Urinary bladder (tissue), 3 donors: ENCODE measurements at regions not wholly inside any gene's neighbourhood (a gene's known extent, or its start where the extent isn't known, plus 50 kb on each side); places are given as distances from the start of the nearest gene placed in this dataset.
A peak's percentile ranks its signal among the peaks of the same experiment; 100 is the strongest.

Experiments
- DNase-seq: peaks from one replicate; pipeline ENCODE4 v3.0.0-alpha.2; 2015; ENCODE audit errors: extremely low spot score
- H3K27ac ChIP-seq: one replicate; pipeline ENCODE4 v1.5.1; 2013; ENCODE audit warnings: low read depth, mild to moderate bottlenecking, moderate library complexity
- H3K36me3 ChIP-seq: one replicate; pipeline ENCODE4 v1.6.1; 2013; ENCODE audit warnings: mild to moderate bottlenecking, moderate library complexity; ENCODE audit not compliant: insufficient read depth
- H3K4me1 ChIP-seq: one replicate; pipeline ENCODE4 v1.6.1; 2013; ENCODE audit warnings: mild to moderate bottlenecking, moderate library complexity; ENCODE audit not compliant: insufficient read depth
- H3K4me3 ChIP-seq: one replicate; pipeline ENCODE4 v1.5.1; 2013; ENCODE audit warnings: low read depth, low read length
- WGBS: extraction: QIAGEN DNeasy Blood & Tissue Kit; methylation state at CpG from one replicate; pipeline ENCODE4 v1.1.7; 2013; 5-methylcytosine and 5-hydroxymethylcytosine counted together
- donor health status: healthy with polysubstance abuse.
- donor health status: healthy.

- Histone ChIP-seq H3K36me3 (no peaks in the 10 kb centered on the region), H3K27ac (no peak overlapping the region), H3K4me3 (no peak overlapping the region), H3K4me1 (no peaks in the 10 kb centered on the region)
- WGBS = 82% methylated on average over 6 of the region's 6 CpGs
- no peak for DNase-seq
Observed at GRCh38 chr15:94083467-94084052, 147.8 kb upstream of the MCTP2 start.

- DNase-seq = no peak
- no peaks in the 10 kb centered on the region for H3K36me3 ChIP-seq
- H3K27ac ChIP-seq = no peak overlapping the region
- 34% methylated on average over 4 of the region's 4 CpGs for WGBS
- H3K4me3 ChIP-seq = no peak overlapping the region
- no peaks in the 10 kb centered on the region for H3K4me1 ChIP-seq
Observed at GRCh38 chr15:94081829-94082228, 149.5 kb upstream of the MCTP2 start.

GRCh38 chr15:94080989-94081605 is 150.3 kb upstream of the MCTP2 start:
- no peak overlapping the region for H3K27ac ChIP-seq
- WGBS = 89% methylated on average over 14 of the region's 14 CpGs
- no peak for DNase-seq
- no peaks in the 10 kb centered on the region for H3K4me1 ChIP-seq
- no peaks in the 10 kb centered on the region for H3K36me3 ChIP-seq
- H3K4me3 ChIP-seq = no peak overlapping the region

- Histone ChIP-seq H3K27ac (no peak overlapping the region), H3K36me3 (no peaks in the 10 kb centered on the region), H3K4me3 (no peak overlapping the region), H3K4me1 (no peaks in the 10 kb centered on the region)
- no peak for DNase-seq
- 62% methylated on average over 8 of the region's 8 CpGs for WGBS
Observed at GRCh38 chr15:94080416-94080815, 150.9 kb upstream of the MCTP2 start.

GRCh38 chr15:94079968-94080367 is 151.4 kb upstream of the MCTP2 start:
- Histone ChIP-seq H3K36me3 (no peaks in the 10 kb centered on the region), H3K4me1 (no peaks in the 10 kb centered on the region), H3K4me3 (no peak overlapping the region), H3K27ac (no peak overlapping the region)
- no peak for DNase-seq
- WGBS = 96% methylated on average over 4 of the region's 4 CpGs

- Histone ChIP-seq H3K27ac (no peak overlapping the region), H3K4me3 (no peak overlapping the region), H3K4me1 (no peaks in the 10 kb centered on the region), H3K36me3 (no peaks in the 10 kb centered on the region)
- WGBS = 89% methylated on average over 4 of the region's 4 CpGs
- no peak for DNase-seq
Observed at GRCh38 chr15:94079459-94079858, 151.9 kb upstream of the MCTP2 start.

GRCh38 chr15:94077938-94078337 is 153.4 kb upstream of the MCTP2 start:
- no peaks in the 10 kb centered on the region for H3K36me3 ChIP-seq
- H3K27ac ChIP-seq = no peak overlapping the region
- no peak for DNase-seq
- 77% methylated on average over 2 of the region's 2 CpGs for WGBS
- no peaks in the 10 kb centered on the region for H3K4me1 ChIP-seq
- no peak overlapping the region for H3K4me3 ChIP-seq

- H3K4me1 ChIP-seq = no peaks in the 10 kb centered on the region
- H3K36me3 ChIP-seq = no peaks in the 10 kb centered on the region
- no peak overlapping the region for H3K27ac ChIP-seq
- 32% methylated on average over 9 of the region's 9 CpGs for WGBS
- H3K4me3 ChIP-seq = no peak overlapping the region
- DNase-seq = peak; percentile 26
Observed at GRCh38 chr15:94075349-94075748, 156.0 kb upstream of the MCTP2 start.

GRCh38 chr15:94070356-94071295 is 160.7 kb upstream of the MCTP2 start:
- DNase-seq = no peak
- 35% methylated on average over 19 of the region's 19 CpGs for WGBS
- H3K36me3 ChIP-seq = no peaks in the 10 kb centered on the region
- no peaks in the 10 kb centered on the region for H3K4me1 ChIP-seq
- no peak overlapping the region for H3K27ac ChIP-seq
- H3K4me3 ChIP-seq = no peak overlapping the region

- 52% methylated on average over 9 of the region's 9 CpGs for WGBS
- H3K27ac ChIP-seq = no peak overlapping the region
- DNase-seq = no peak
- no peak overlapping the region for H3K4me3 ChIP-seq
- H3K36me3 ChIP-seq = no peaks in the 10 kb centered on the region
- no peaks in the 10 kb centered on the region for H3K4me1 ChIP-seq
Observed at GRCh38 chr15:94069844-94070243, 161.5 kb upstream of the MCTP2 start.

GRCh38 chr15:94066811-94067210 is 164.6 kb upstream of the MCTP2 start:
- 87% methylated on average over 3 of the region's 3 CpGs for WGBS
- no peaks in the 10 kb centered on the region for H3K36me3 ChIP-seq
- no peak overlapping the region for H3K27ac ChIP-seq
- DNase-seq = no peak
- H3K4me1 ChIP-seq = no peaks in the 10 kb centered on the region
- H3K4me3 ChIP-seq = no peak overlapping the region

GRCh38 chr15:94066046-94066445 is 165.3 kb upstream of the MCTP2 start:
- Histone ChIP-seq H3K4me3 (no peak overlapping the region), H3K36me3 (no peaks in the 10 kb centered on the region), H3K4me1 (no peaks in the 10 kb centered on the region), H3K27ac (no peak overlapping the region)
- WGBS = 92% methylated on average over 3 of the region's 3 CpGs
- DNase-seq = no peak

- Histone ChIP-seq H3K36me3 (no peaks in the 10 kb centered on the region), H3K4me1 (no peaks in the 10 kb centered on the region), H3K4me3 (no peak overlapping the region), H3K27ac (no peak overlapping the region)
- no peak for DNase-seq
- 90% methylated on average over 2 of the region's 2 CpGs for WGBS
Observed at GRCh38 chr15:94064676-94065313, 166.6 kb upstream of the MCTP2 start.
